Inferior parietal cortex (tissue), 1 donor: ENCODE measurements at regions not wholly inside any gene's neighbourhood (a gene's known extent, or its start where the extent isn't known, plus 50 kb on each side); places are given as distances from the start of the nearest gene placed in this dataset.

Experiments used
- DNase-seq: peaks from one replicate; pipeline ENCODE4 v3.0.0-alpha.2; 2016; ENCODE audit errors: extremely low spot score

- DNase-seq, result no peak
Measured at GRCh38 chr5:96035796-96036195, 74.1 kb upstream of the ELL2 start.

- DNase-seq, result no peak
Measured at GRCh38 chr5:96033116-96033515, 71.5 kb upstream of the ELL2 start.

GRCh38 chr5:96031811-96032261 lies 70.2 kb upstream of the ELL2 start:
- no peak for DNase-seq

GRCh38 chr5:96031180-96031579 lies 69.5 kb upstream of the ELL2 start:
- DNase-seq, result no peak

GRCh38 chr5:96026406-96027041 lies 64.9 kb upstream of the ELL2 start:
- DNase-seq, result no peak

GRCh38 chr5:96024683-96025475 lies 63.2 kb upstream of the ELL2 start:
- DNase-seq, result no peak

- DNase-seq, result no peak
Measured at GRCh38 chr5:96023518-96023917, 61.9 kb upstream of the ELL2 start.

GRCh38 chr5:96022971-96023370 lies 61.3 kb upstream of the ELL2 start:
- no peak for DNase-seq

- DNase-seq, result no peak
Measured at GRCh38 chr5:96017951-96018350, 56.3 kb upstream of the ELL2 start.

GRCh38 chr5:96016216-96016615 lies 54.6 kb upstream of the ELL2 start:
- DNase-seq, result no peak

- DNase-seq, result no peak
Measured at GRCh38 chr5:96015709-96016108, 54.1 kb upstream of the ELL2 start.

- no peak for DNase-seq
Measured at GRCh38 chr5:96014395-96014794, 52.7 kb upstream of the ELL2 start.

GRCh38 chr5:96013254-96013653 lies 51.6 kb upstream of the ELL2 start:
- DNase-seq, result no peak

- no peak for DNase-seq
Measured at GRCh38 chr5:96012399-96012798, 50.7 kb upstream of the ELL2 start.
